ENCODE measurements at regions not wholly inside any gene's neighbourhood (a gene's known extent, or its start where the extent isn't known, plus 50 kb on each side); places are given as distances from the start of the nearest gene placed in this dataset.

GRCh38 chr13:80755910-80756309, 415.0 kb upstream of the SPRY2 start:
- H3K4me3 ChIP-seq (replicated peaks; ENCODE audit: low read depth, low read length) = no peak overlapping the region
- TF ChIP-seq CTCF (IDR thresholded peaks at IDR 0.05; ENCODE audit: low read depth, low read length, missing control alignments) = no peak
- no peak for DNase-seq (ENCODE audit: extremely low read depth, low read depth)

GRCh38 chr13:80754441-80754840, 413.5 kb upstream of the SPRY2 start:
- no peak for TF ChIP-seq CTCF (IDR thresholded peaks at IDR 0.05; ENCODE audit: low read depth, low read length, missing control alignments)
- no peak for DNase-seq (ENCODE audit: extremely low read depth, low read depth)
- H3K4me3 ChIP-seq (replicated peaks; ENCODE audit: low read depth, low read length) = no peak overlapping the region

GRCh38 chr13:80753866-80754265, 412.9 kb upstream of the SPRY2 start:
- no peak overlapping the region for H3K4me3 ChIP-seq (replicated peaks; ENCODE audit: low read depth, low read length)
- TF ChIP-seq CTCF (IDR thresholded peaks at IDR 0.05; ENCODE audit: low read depth, low read length, missing control alignments) = no peak
- DNase-seq (ENCODE audit: extremely low read depth, low read depth) = no peak

GRCh38 chr13:80751854-80752253, 410.9 kb upstream of the SPRY2 start:
- no peak for TF ChIP-seq CTCF (IDR thresholded peaks at IDR 0.05; ENCODE audit: low read depth, low read length, missing control alignments)
- no peak overlapping the region for H3K4me3 ChIP-seq (replicated peaks; ENCODE audit: low read depth, low read length)
- DNase-seq (ENCODE audit: extremely low read depth, low read depth) = no peak

- no peak overlapping the region for H3K4me3 ChIP-seq (replicated peaks; ENCODE audit: low read depth, low read length)
- no peak for DNase-seq (ENCODE audit: extremely low read depth, low read depth)
- no peak for TF ChIP-seq CTCF (IDR thresholded peaks at IDR 0.05; ENCODE audit: low read depth, low read length, missing control alignments)
These were observed 403.4 kb upstream of the SPRY2 start for GRCh38 chr13:80744147-80744914.

- H3K4me3 ChIP-seq (replicated peaks; ENCODE audit: low read depth, low read length) = no peak overlapping the region
- no peak for DNase-seq (ENCODE audit: extremely low read depth, low read depth)
- no peak for TF ChIP-seq CTCF (IDR thresholded peaks at IDR 0.05; ENCODE audit: low read depth, low read length, missing control alignments)
These were observed 401.1 kb upstream of the SPRY2 start for GRCh38 chr13:80742033-80742432.

GRCh38 chr13:80740071-80740470, 399.1 kb upstream of the SPRY2 start:
- no peak for TF ChIP-seq CTCF (IDR thresholded peaks at IDR 0.05; ENCODE audit: low read depth, low read length, missing control alignments)

More at GRCh38 chr13:80740071-80740470, 399.1 kb upstream of the SPRY2 start:
- no peak overlapping the region for H3K4me3 ChIP-seq (replicated peaks; ENCODE audit: low read depth, low read length)
- no peak for DNase-seq (ENCODE audit: extremely low read depth, low read depth)
